HepG2 (cell line): ENCODE measurements at regions not wholly inside any gene's neighbourhood (a gene's known extent, or its start where the extent isn't known, plus 50 kb on each side); places are given as distances from the start of the nearest gene placed in this dataset.

Source experiments
- AKAP8 ChIP-seq: sonication (generic); formaldehyde crosslinking; IDR thresholded peaks from 2 replicates; pipeline ENCODE4 v1.5.1; 2020; ENCODE audit warnings: mild to moderate bottlenecking, missing genetic modification reagents
- FOSL2 ChIP-seq: sonication (generic); formaldehyde crosslinking; IDR thresholded peaks from 2 replicates; pipeline ENCODE4 v1.4.0; 2020; ENCODE audit warnings: missing genetic modification reagents
- GABPB1 ChIP-seq: IDR thresholded peaks from 2 replicates; pipeline ENCODE4 v1.6.1; 2016; ENCODE audit warnings: mild to moderate bottlenecking, missing genetic modification reagents, moderate library complexity, missing compliant biosample characterization
- GATAD2A ChIP-seq: IDR thresholded peaks from 2 replicates; pipeline ENCODE4 v1.6.1; 2016
- JUND ChIP-seq: sonication (generic); formaldehyde crosslinking; IDR thresholded peaks from 2 replicates; pipeline ENCODE4 v1.8.0; 2022; ENCODE audit warnings: mild to moderate bottlenecking, missing genetic modification reagents
- KMT2A ChIP-seq: sonication (generic); formaldehyde crosslinking; IDR thresholded peaks from 2 replicates; pipeline ENCODE4 v1.4.0; 2020; ENCODE audit warnings: missing genetic modification reagents
- MEIS1 ChIP-seq: sonication (generic); formaldehyde crosslinking; IDR thresholded peaks from 2 replicates; pipeline ENCODE4 v1.9.0; 2021; ENCODE audit warnings: mild to moderate bottlenecking, missing genetic modification reagents, moderate library complexity, borderline replicate concordance
- MTF1 ChIP-seq: sonication (generic); formaldehyde crosslinking; IDR thresholded peaks from 2 replicates; pipeline ENCODE4 v1.5.0; 2020; ENCODE audit warnings: missing genetic modification reagents
- PHF5A ChIP-seq: IDR thresholded peaks from one replicate; pipeline ENCODE4 v1.6.1; 2018; ENCODE audit warnings: low read depth, missing genetic modification reagents; ENCODE audit not compliant: unreplicated experiment
- TSC22D2 ChIP-seq: sonication (generic); formaldehyde crosslinking; IDR thresholded peaks from 2 replicates; pipeline ENCODE4 v1.5.1; 2020; ENCODE audit warnings: missing genetic modification reagents, mild to moderate bottlenecking, borderline replicate concordance
- ZNF143 ChIP-seq: sonication (generic); formaldehyde crosslinking; IDR thresholded peaks from 2 replicates; pipeline ENCODE4 v1.4.0; 2020; ENCODE audit warnings: missing genetic modification reagents
- ZNF230 ChIP-seq: sonication (generic); formaldehyde crosslinking; IDR thresholded peaks from 2 replicates; pipeline ENCODE4 v1.4.0; 2020; ENCODE audit warnings: mild to moderate bottlenecking, missing genetic modification reagents
- ZNF678 ChIP-seq: sonication (generic); formaldehyde crosslinking; IDR thresholded peaks from 2 replicates; pipeline ENCODE4 v1.4.0; 2020; ENCODE audit warnings: mild to moderate bottlenecking, missing genetic modification reagents
- ZNF737 ChIP-seq: sonication (generic); formaldehyde crosslinking; IDR thresholded peaks from 2 replicates; pipeline ENCODE4 v1.5.0; 2020; ENCODE audit warnings: missing genetic modification reagents, mild to moderate bottlenecking, borderline replicate concordance
- ZNF878 ChIP-seq: sonication (generic); formaldehyde crosslinking; IDR thresholded peaks from 2 replicates; pipeline ENCODE4 v1.8.1; 2023; ENCODE audit warnings: mild to moderate bottlenecking, missing genetic modification reagents, moderate library complexity
- TF ChIP-seq, protein P1 (sequence below): IDR thresholded peaks from 2 replicates; pipeline ENCODE4 v1.4.0; 2020; ENCODE audit warnings: mild to moderate bottlenecking, missing genetic modification reagents
- TF ChIP-seq, protein P2 (sequence below): sonication (generic); formaldehyde crosslinking; IDR thresholded peaks from 2 replicates; pipeline ENCODE4 v1.5.0; 2020; ENCODE audit warnings: missing genetic modification reagents, mild to moderate bottlenecking, borderline replicate concordance
- TF ChIP-seq, protein P3 (sequence below): sonication (generic); formaldehyde crosslinking; IDR thresholded peaks from 2 replicates; pipeline ENCODE4 v1.8.0; 2022; ENCODE audit warnings: missing genetic modification reagents, mild to moderate bottlenecking, borderline replicate concordance
- TF ChIP-seq, protein P4 (sequence below): sonication (generic); formaldehyde crosslinking; IDR thresholded peaks from 2 replicates; pipeline ENCODE4 v1.9.0; 2022; ENCODE audit warnings: missing genetic modification reagents, mild to moderate bottlenecking, borderline replicate concordance
- TF ChIP-seq, protein P5 (sequence below): sonication (generic); formaldehyde crosslinking; IDR thresholded peaks from 2 replicates; pipeline ENCODE4 v1.8.0; 2022; ENCODE audit warnings: low read depth, missing genetic modification reagents
- TF ChIP-seq, protein P6 (sequence below): sonication (generic); formaldehyde crosslinking; IDR thresholded peaks from 2 replicates; pipeline ENCODE4 v1.4.0; 2020; ENCODE audit warnings: missing genetic modification reagents

DNA sequence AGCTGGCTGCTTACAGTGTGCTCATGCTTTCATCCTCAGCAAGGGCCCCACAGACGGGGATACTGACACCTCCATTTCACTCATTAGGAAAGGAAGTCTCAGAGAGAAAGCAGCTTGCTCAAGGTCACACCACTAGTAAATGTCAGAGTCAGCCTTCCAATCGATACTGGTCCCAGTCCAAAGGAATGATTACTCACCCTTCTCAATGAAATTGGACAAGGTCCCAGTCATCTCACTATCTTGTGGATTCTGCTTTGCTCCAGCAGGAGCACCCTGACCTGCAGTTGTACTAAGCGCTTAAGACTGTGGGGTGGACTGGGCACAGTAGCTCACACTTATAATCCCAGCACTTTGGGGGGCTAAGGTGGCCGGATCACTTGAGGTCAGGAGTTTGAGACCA lies 132.2 kb upstream of the SLC34A2 start (continued):
- TF ChIP-seq PHF5A (CRISPR knock-in tag) (no peak), AKAP8 (CRISPR knock-in tag) (no peak), ZNF143 (CRISPR knock-in tag) (no peak), TSC22D2 (CRISPR knock-in tag) (no peak), ZNF737 (CRISPR knock-in tag) (no peak), FOSL2 (CRISPR knock-in tag) (peak; percentile 65), GABPB1 (CRISPR knock-in tag) (no peak), JUND (no peak), MTF1 (no peak), KMT2A (CRISPR knock-in tag) (no peak), GATAD2A (CRISPR knock-in tag) (peak; percentile 60), MEIS1 (no peak), ZNF230 (no peak), ZNF878 (CRISPR knock-in tag) (no peak), ZNF678 (CRISPR knock-in tag) (no peak)
- TF ChIP-seq, protein P1, sequence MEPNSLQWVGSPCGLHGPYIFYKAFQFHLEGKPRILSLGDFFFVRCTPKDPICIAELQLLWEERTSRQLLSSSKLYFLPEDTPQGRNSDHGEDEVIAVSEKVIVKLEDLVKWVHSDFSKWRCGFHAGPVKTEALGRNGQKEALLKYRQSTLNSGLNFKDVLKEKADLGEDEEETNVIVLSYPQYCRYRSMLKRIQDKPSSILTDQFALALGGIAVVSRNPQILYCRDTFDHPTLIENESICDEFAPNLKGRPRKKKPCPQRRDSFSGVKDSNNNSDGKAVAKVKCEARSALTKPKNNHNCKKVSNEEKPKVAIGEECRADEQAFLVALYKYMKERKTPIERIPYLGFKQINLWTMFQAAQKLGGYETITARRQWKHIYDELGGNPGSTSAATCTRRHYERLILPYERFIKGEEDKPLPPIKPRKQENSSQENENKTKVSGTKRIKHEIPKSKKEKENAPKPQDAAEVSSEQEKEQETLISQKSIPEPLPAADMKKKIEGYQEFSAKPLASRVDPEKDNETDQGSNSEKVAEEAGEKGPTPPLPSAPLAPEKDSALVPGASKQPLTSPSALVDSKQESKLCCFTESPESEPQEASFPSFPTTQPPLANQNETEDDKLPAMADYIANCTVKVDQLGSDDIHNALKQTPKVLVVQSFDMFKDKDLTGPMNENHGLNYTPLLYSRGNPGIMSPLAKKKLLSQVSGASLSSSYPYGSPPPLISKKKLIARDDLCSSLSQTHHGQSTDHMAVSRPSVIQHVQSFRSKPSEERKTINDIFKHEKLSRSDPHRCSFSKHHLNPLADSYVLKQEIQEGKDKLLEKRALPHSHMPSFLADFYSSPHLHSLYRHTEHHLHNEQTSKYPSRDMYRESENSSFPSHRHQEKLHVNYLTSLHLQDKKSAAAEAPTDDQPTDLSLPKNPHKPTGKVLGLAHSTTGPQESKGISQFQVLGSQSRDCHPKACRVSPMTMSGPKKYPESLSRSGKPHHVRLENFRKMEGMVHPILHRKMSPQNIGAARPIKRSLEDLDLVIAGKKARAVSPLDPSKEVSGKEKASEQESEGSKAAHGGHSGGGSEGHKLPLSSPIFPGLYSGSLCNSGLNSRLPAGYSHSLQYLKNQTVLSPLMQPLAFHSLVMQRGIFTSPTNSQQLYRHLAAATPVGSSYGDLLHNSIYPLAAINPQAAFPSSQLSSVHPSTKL = peak; percentile 24; the same call in 1 of the 2 replicates
- TF ChIP-seq, protein P2, sequence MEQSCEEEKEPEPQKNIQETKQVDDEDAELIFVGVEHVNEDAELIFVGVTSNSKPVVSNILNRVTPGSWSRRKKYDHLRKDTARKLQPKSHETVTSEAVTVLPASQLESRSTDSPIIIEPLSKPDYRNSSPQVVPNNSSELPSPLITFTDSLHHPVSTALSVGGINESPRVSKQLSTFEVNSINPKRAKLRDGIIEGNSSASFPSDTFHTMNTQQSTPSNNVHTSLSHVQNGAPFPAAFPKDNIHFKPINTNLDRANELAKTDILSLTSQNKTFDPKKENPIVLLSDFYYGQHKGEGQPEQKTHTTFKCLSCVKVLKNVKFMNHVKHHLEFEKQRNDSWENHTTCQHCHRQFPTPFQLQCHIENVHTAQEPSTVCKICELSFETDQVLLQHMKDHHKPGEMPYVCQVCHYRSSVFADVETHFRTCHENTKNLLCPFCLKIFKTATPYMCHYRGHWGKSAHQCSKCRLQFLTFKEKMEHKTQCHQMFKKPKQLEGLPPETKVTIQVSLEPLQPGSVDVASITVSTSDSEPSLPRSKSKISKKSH (CRISPR knock-in tag) = no peak
- TF ChIP-seq, protein P3, sequence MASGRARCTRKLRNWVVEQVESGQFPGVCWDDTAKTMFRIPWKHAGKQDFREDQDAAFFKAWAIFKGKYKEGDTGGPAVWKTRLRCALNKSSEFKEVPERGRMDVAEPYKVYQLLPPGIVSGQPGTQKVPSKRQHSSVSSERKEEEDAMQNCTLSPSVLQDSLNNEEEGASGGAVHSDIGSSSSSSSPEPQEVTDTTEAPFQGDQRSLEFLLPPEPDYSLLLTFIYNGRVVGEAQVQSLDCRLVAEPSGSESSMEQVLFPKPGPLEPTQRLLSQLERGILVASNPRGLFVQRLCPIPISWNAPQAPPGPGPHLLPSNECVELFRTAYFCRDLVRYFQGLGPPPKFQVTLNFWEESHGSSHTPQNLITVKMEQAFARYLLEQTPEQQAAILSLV (CRISPR knock-in tag) = no peak
- TF ChIP-seq, protein P4, sequence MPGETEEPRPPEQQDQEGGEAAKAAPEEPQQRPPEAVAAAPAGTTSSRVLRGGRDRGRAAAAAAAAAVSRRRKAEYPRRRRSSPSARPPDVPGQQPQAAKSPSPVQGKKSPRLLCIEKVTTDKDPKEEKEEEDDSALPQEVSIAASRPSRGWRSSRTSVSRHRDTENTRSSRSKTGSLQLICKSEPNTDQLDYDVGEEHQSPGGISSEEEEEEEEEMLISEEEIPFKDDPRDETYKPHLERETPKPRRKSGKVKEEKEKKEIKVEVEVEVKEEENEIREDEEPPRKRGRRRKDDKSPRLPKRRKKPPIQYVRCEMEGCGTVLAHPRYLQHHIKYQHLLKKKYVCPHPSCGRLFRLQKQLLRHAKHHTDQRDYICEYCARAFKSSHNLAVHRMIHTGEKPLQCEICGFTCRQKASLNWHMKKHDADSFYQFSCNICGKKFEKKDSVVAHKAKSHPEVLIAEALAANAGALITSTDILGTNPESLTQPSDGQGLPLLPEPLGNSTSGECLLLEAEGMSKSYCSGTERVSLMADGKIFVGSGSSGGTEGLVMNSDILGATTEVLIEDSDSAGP = no peak
- TF ChIP-seq, protein P5, sequence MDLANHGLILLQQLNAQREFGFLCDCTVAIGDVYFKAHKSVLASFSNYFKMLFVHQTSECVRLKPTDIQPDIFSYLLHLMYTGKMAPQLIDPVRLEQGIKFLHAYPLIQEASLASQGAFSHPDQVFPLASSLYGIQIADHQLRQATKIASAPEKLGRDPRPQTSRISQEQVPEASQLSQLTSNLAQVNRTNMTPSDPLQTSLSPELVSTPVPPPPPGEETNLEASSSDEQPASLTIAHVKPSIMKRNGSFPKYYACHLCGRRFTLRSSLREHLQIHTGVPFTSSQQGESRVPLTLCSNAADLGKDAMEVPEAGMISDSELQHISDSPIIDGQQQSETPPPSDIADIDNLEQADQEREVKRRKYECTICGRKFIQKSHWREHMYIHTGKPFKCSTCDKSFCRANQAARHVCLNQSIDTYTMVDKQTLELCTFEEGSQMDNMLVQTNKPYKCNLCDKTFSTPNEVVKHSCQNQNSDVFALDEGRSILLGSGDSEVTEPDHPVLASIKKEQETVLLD (CRISPR knock-in tag) = no peak
- TF ChIP-seq, protein P6, sequence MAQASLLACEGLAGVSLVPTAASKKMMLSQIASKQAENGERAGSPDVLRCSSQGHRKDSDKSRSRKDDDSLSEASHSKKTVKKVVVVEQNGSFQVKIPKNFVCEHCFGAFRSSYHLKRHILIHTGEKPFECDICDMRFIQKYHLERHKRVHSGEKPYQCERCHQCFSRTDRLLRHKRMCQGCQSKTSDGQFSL (CRISPR knock-in tag) = no peak
